ENCODE measurements at regions not wholly inside any gene's neighbourhood (a gene's known extent, or its start where the extent isn't known, plus 50 kb on each side); places are given as distances from the start of the nearest gene placed in this dataset.

GRCh38 chrX:69110116-69110530, 55.1 kb downstream of the PJA1 start:
- TF ChIP-seq POLR2AphosphoS5 (IDR thresholded peaks at IDR 0.05; ENCODE audit: insufficient read depth, low read depth, low read length) (no peak), CTCF (IDR thresholded peaks at IDR 0.05; ENCODE audit: extremely low read depth in 1 of 2, insufficient read depth in 1 of 2, low read depth in 1 of 2, low read length in 2 of 2) (no peak), EZH2 (IDR thresholded peaks at IDR 0.05; ENCODE audit: borderline replicate concordance, low read depth, low read length, severe bottlenecking) (no peak), POLR2A (IDR thresholded peaks at IDR 0.05; ENCODE audit: low read depth, low read length) (no peak), MAX (IDR thresholded peaks at IDR 0.05; ENCODE audit: insufficient read depth, insufficient read length) (no peak), MYC (IDR thresholded peaks at IDR 0.05; ENCODE audit: low read depth, low read length) (no peak), JUN (IDR thresholded peaks at IDR 0.05; ENCODE audit: borderline replicate concordance, insufficient read depth, insufficient read length, low read depth) (no peak)

All from endothelial cell of umbilical vein (primary cell).